HEK293 (cell line): ENCODE measurements at regions not wholly inside any gene's neighbourhood (a gene's known extent, or its start where the extent isn't known, plus 50 kb on each side); places are given as distances from the start of the nearest gene placed in this dataset.
A peak's percentile ranks its signal among the peaks of the same experiment; 100 is the strongest.

Source experiments
- BCL11B ChIP-seq: fragments of 450-650 bp; formaldehyde crosslinking; IDR thresholded peaks from 2 replicates; pipeline ENCODE4 v1.5.1; 2016; ENCODE audit warnings: low read depth, missing biosample characterization, missing genetic modification characterization
- GLIS1 ChIP-seq: fragments of 450-650 bp; formaldehyde crosslinking; IDR thresholded peaks from 2 replicates; pipeline ENCODE4 v1.5.1; 2016; ENCODE audit warnings: missing biosample characterization, missing genetic modification characterization
- KLF1 ChIP-seq: fragments of 450-650 bp; formaldehyde crosslinking; IDR thresholded peaks from 2 replicates; pipeline ENCODE4 v1.5.1; 2016; ENCODE audit warnings: missing biosample characterization, missing genetic modification characterization
- PBX3 ChIP-seq: sonication (generic); formaldehyde crosslinking; IDR thresholded peaks from 2 replicates; pipeline ENCODE4 v1.8.1; 2022; ENCODE audit warnings: mild to moderate bottlenecking, moderate library complexity, missing genetic modification reagents
- PRDM10 ChIP-seq: fragments of 450-650 bp; formaldehyde crosslinking; IDR thresholded peaks from 2 replicates; pipeline ENCODE4 v1.5.1; 2016; ENCODE audit warnings: missing biosample characterization, missing genetic modification characterization
- PRDM4 ChIP-seq: fragments of 450-650 bp; formaldehyde crosslinking; IDR thresholded peaks from 2 replicates; pipeline ENCODE4 v1.5.1; 2017; ENCODE audit warnings: missing biosample characterization, missing genetic modification characterization
- PRDM6 ChIP-seq: fragments of 450-650 bp; formaldehyde crosslinking; IDR thresholded peaks from 2 replicates; pipeline ENCODE4 v1.5.1; 2017; ENCODE audit warnings: missing biosample characterization, missing genetic modification characterization
- SETDB1 ChIP-seq: IDR thresholded peaks from one replicate; pipeline ENCODE4 v1.6.1; 2017; ENCODE audit warnings: mild to moderate bottlenecking, low read length, moderate library complexity, mixed read lengths; ENCODE audit not compliant: insufficient read length
- ZBTB17 ChIP-seq: fragments of 450-650 bp; formaldehyde crosslinking; IDR thresholded peaks from 2 replicates; pipeline ENCODE4 v1.5.1; 2016; ENCODE audit warnings: missing biosample characterization, missing genetic modification characterization
- ZBTB44 ChIP-seq: fragments of 450-650 bp; IDR thresholded peaks from 2 replicates; pipeline ENCODE4 v1.5.1; 2018; ENCODE audit warnings: missing biosample characterization, mild to moderate bottlenecking, missing genetic modification characterization
- ZBTB7A ChIP-seq: fragments of 450-650 bp; formaldehyde crosslinking; IDR thresholded peaks from 2 replicates; pipeline ENCODE4 v1.5.1; 2016; ENCODE audit warnings: low read depth, missing biosample characterization, missing genetic modification characterization
- ZEB2 ChIP-seq: fragments of 450-650 bp; formaldehyde crosslinking; IDR thresholded peaks from 2 replicates; pipeline ENCODE4 v1.5.1; 2016; ENCODE audit warnings: missing biosample characterization, missing genetic modification characterization
- ZNF132 ChIP-seq: fragments of 450-650 bp; formaldehyde crosslinking; IDR thresholded peaks from 2 replicates; pipeline ENCODE4 v1.5.1; 2017; ENCODE audit warnings: missing biosample characterization, missing genetic modification characterization, borderline replicate concordance
- ZNF184 ChIP-seq: fragments of 450-650 bp; IDR thresholded peaks from 2 replicates; pipeline ENCODE4 v1.5.1; 2018; ENCODE audit warnings: missing biosample characterization, mild to moderate bottlenecking, missing genetic modification characterization
- ZNF202 ChIP-seq: fragments of 450-650 bp; formaldehyde crosslinking; IDR thresholded peaks from 2 replicates; pipeline ENCODE4 v1.5.1; 2016; ENCODE audit warnings: missing biosample characterization, missing genetic modification characterization, borderline replicate concordance
- ZNF248 ChIP-seq: fragments of 450-650 bp; formaldehyde crosslinking; IDR thresholded peaks from 2 replicates; pipeline ENCODE4 v1.5.1; 2017; ENCODE audit warnings: missing biosample characterization, missing genetic modification characterization
- ZNF324 ChIP-seq: fragments of 450-650 bp; formaldehyde crosslinking; IDR thresholded peaks from 2 replicates; pipeline ENCODE4 v1.5.1; 2016; ENCODE audit warnings: missing biosample characterization, missing genetic modification characterization
- ZNF341 ChIP-seq: fragments of 450-650 bp; formaldehyde crosslinking; IDR thresholded peaks from 2 replicates; pipeline ENCODE4; 2016; ENCODE audit warnings: low read depth, missing biosample characterization, missing genetic modification characterization
- ZNF398 ChIP-seq: fragments of 450-650 bp; formaldehyde crosslinking; IDR thresholded peaks from 2 replicates; pipeline ENCODE4 v1.5.1; 2017; ENCODE audit warnings: missing biosample characterization, missing genetic modification characterization
- ZNF423 ChIP-seq: fragments of 450-650 bp; formaldehyde crosslinking; IDR thresholded peaks from 2 replicates; pipeline ENCODE4 v1.5.1; 2016; ENCODE audit warnings: missing biosample characterization, missing genetic modification characterization
- ZNF48 ChIP-seq: fragments of 450-650 bp; formaldehyde crosslinking; IDR thresholded peaks from 2 replicates; pipeline ENCODE4 v1.5.1; 2016; ENCODE audit warnings: missing biosample characterization, missing genetic modification characterization
- ZSCAN4 ChIP-seq: fragments of 450-650 bp; formaldehyde crosslinking; IDR thresholded peaks from 2 replicates; pipeline ENCODE4 v1.5.1; 2017; ENCODE audit warnings: missing biosample characterization, missing genetic modification characterization
- ZSCAN5A ChIP-seq: fragments of 450-650 bp; formaldehyde crosslinking; IDR thresholded peaks from 2 replicates; pipeline ENCODE4 v1.5.1; 2016; ENCODE audit warnings: missing biosample characterization, missing genetic modification characterization

GRCh38 chr18:39647627-39648534, 2082.3 kb upstream of the CELF4 start (continued):
- TF ChIP-seq PRDM6 (tag by site-specific recombination): peak; percentile 61
- TF ChIP-seq ZBTB44 (tag by site-specific recombination): peak; percentile 86
- TF ChIP-seq ZEB2: no peak
- TF ChIP-seq ZNF48 (tag by site-specific recombination): no peak
- TF ChIP-seq KLF1 (tag by site-specific recombination): 0 out of 2 replicates have a peak, but pooled peaks have one; percentile 19
- no peak for TF ChIP-seq PBX3 (CRISPR knock-in tag)
- TF ChIP-seq ZNF184 (tag by site-specific recombination): peak; percentile 53; the same call in 1 of the 2 replicates
- TF ChIP-seq ZNF248 (tag by site-specific recombination): no peak
- TF ChIP-seq ZSCAN5A: no peak
- TF ChIP-seq ZNF132: no peak
- no peak for TF ChIP-seq ZBTB7A (tag by site-specific recombination)
- 0 out of 2 replicates have a peak, but pooled peaks have one; percentile 29 for TF ChIP-seq ZBTB17 (tag by site-specific recombination)
- no peak for TF ChIP-seq ZNF423 (tag by site-specific recombination)
- no peak for TF ChIP-seq PRDM4 (tag by site-specific recombination)
- no peak for TF ChIP-seq PRDM10 (tag by site-specific recombination)
- TF ChIP-seq ZSCAN4 (tag by site-specific recombination): no peak
- TF ChIP-seq BCL11B (tag by site-specific recombination): no peak
- TF ChIP-seq ZNF398: no peak
- TF ChIP-seq ZNF341 (tag by site-specific recombination): no peak
- no peak for TF ChIP-seq ZNF202 (tag by site-specific recombination)
- TF ChIP-seq ZNF324 (tag by site-specific recombination): no peak
- TF ChIP-seq GLIS1: peak; percentile 72
- TF ChIP-seq SETDB1: peak; percentile 83
